Liver (tissue), 8 donors: ENCODE measurements at regions not wholly inside any gene's neighbourhood (a gene's known extent, or its start where the extent isn't known, plus 50 kb on each side); places are given as distances from the start of the nearest gene placed in this dataset.

Experiments used
- DNase-seq: peaks from one replicate; pipeline ENCODE4 v3.0.0-alpha.2; 2017; ENCODE audit warnings: low spot score
- H3K27ac ChIP-seq, 2 donors: one replicate each; pipeline ENCODE4 v1.7.0; 2013; ENCODE audit warnings: inconsistent platforms in 2 of 2, low read length in 2 of 2, control low read depth in 1 of 2, low read depth in 1 of 2, mild to moderate bottlenecking in 1 of 2
- H3K27me3 ChIP-seq, 4 donors: one replicate each; pipeline versions ENCODE4 v1.6.1 to v1.7.0; 2013; ENCODE audit warnings: low read length in 3 of 4, inconsistent platforms in 1 of 4, mild to moderate bottlenecking in 1 of 4, moderate library complexity in 1 of 4; ENCODE audit not compliant: control insufficient read depth in 4 of 4, insufficient read depth in 4 of 4
- H3K36me3 ChIP-seq, 4 donors: one replicate each; pipeline versions ENCODE4 v1.6.1 to v1.7.0; 2013; ENCODE audit warnings: low read length in 3 of 4, mild to moderate bottlenecking in 3 of 4, low read depth in 1 of 4, moderate library complexity in 1 of 4; ENCODE audit not compliant: control insufficient read depth in 4 of 4, insufficient read depth in 3 of 4
- H3K4me1 ChIP-seq, 4 donors: one replicate each; pipeline versions ENCODE4 v1.6.1 to v1.7.0; 2013; ENCODE audit warnings: low read length in 3 of 4, mild to moderate bottlenecking in 3 of 4, moderate library complexity in 1 of 4; ENCODE audit not compliant: control insufficient read depth in 4 of 4, insufficient read depth in 4 of 4
- H3K4me3 ChIP-seq, 3 donors: one replicate each; pipeline versions ENCODE4 v1.6.1 to v1.7.0; 2013; ENCODE audit warnings: low read length in 3 of 3, control low read depth in 1 of 3, low read depth in 1 of 3, mild to moderate bottlenecking in 1 of 3
- H3K9ac ChIP-seq, 2 donors: one replicate each; pipeline ENCODE4 v1.7.0; 2013; ENCODE audit warnings: low read length in 2 of 2, mild to moderate bottlenecking in 2 of 2, moderate library complexity in 2 of 2, control low read depth in 1 of 2, low read depth in 1 of 2
- H3K9me3 ChIP-seq, 4 donors: one replicate each; pipeline versions ENCODE4 v1.6.1 to v1.7.0; 2013; ENCODE audit warnings: low read length in 3 of 4; ENCODE audit not compliant: control insufficient read depth in 4 of 4
- FOXA1 ChIP-seq: IDR thresholded peaks from 2 replicates; pipeline ENCODE4 v1.6.1; 2016; ENCODE audit warnings: antibody characterized with exemption
- FOXA2 ChIP-seq: IDR thresholded peaks from 2 replicates; pipeline ENCODE4 v1.6.1; 2016; ENCODE audit warnings: antibody characterized with exemption
- GABPA ChIP-seq, 2 donors: IDR thresholded peaks in 1 of 2; conservative IDR thresholded peaks in 1 of 2; 2 replicates each; pipeline ENCODE4 v1.6.1; 2016; ENCODE audit warnings: antibody characterized with exemption in 2 of 2, mild to moderate bottlenecking in 1 of 2, moderate library complexity in 1 of 2
- HNF4A ChIP-seq, 2 donors: conservative IDR thresholded peaks; 2 replicates each; pipeline ENCODE4 v1.6.1; 2016; ENCODE audit warnings: antibody characterized with exemption in 2 of 2, mild to moderate bottlenecking in 2 of 2
- HNF4G ChIP-seq: IDR thresholded peaks from 2 replicates; pipeline ENCODE4 v1.6.1; 2016; ENCODE audit warnings: antibody characterized with exemption
- NR2F2 ChIP-seq: IDR thresholded peaks from 2 replicates; pipeline ENCODE4 v1.6.1; 2016; ENCODE audit warnings: antibody characterized with exemption
- RXRA ChIP-seq, 2 donors: IDR thresholded peaks; 2 replicates each; pipeline ENCODE4 v1.6.1; 2017 to 2018; ENCODE audit warnings: antibody characterized with exemption in 2 of 2, mild to moderate bottlenecking in 1 of 2
- SP1 ChIP-seq: IDR thresholded peaks from 2 replicates; pipeline ENCODE4 v1.6.1; 2018; ENCODE audit warnings: antibody characterized with exemption, mild to moderate bottlenecking
- TAF1 ChIP-seq: conservative IDR thresholded peaks from 2 replicates; pipeline ENCODE4 v1.6.1; 2016; ENCODE audit warnings: antibody characterized with exemption, mild to moderate bottlenecking
- YY1 ChIP-seq: IDR thresholded peaks from 2 replicates; pipeline ENCODE4 v1.6.1; 2016; ENCODE audit warnings: antibody characterized with exemption, mild to moderate bottlenecking
- WGBS: extraction: QIAGEN DNeasy Blood & Tissue Kit; methylation state at CpG from one replicate; pipeline ENCODE4 v1.1.7; 2013; 5-methylcytosine and 5-hydroxymethylcytosine counted together
- TF ChIP-seq, protein P1 (sequence below): fragments of 150-350 bp; IDR thresholded peaks from 2 replicates; pipeline ENCODE4 v1.5.1; 2017; ENCODE audit warnings: improper control_type of control experiment, low read depth, low read length; ENCODE audit not compliant: missing input control
- TF ChIP-seq, protein P2 (sequence below): IDR thresholded peaks from 2 replicates; pipeline ENCODE4 v1.6.1; 2016; ENCODE audit warnings: antibody characterized with exemption
- TF ChIP-seq, protein P3 (sequence below): IDR thresholded peaks from 2 replicates; pipeline ENCODE4 v1.6.1; 2016; ENCODE audit warnings: antibody characterized with exemption, mild to moderate bottlenecking
- donor health status: healthy.
- donor health status: healthy.
- donor health status: healthy.
- donor health status: healthy.
- donor health status: healthy.

DNA sequence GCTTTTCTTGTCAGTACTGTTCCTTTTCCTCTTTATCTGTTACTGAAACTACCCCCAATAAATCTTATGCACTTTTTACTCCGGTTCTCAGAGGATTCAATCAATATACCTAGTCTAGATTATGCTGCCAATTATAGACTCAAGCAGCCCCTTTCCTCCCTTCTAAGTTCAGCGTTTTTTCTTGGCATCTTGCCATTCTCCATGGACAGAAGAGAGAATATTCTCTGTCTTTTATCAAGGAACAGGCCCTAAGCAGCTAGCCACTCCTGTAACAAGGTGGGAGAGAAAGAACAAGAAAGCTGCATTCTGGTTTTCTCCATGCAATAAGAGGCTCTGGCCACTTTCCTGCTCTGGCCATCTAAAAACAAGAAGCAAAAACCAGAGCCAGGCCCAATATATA, 263.0 kb upstream of the ALG10 start (continued):
- no peak for TF ChIP-seq FOXA1
- no peak for TF ChIP-seq TAF1
- TF ChIP-seq, protein P1, sequence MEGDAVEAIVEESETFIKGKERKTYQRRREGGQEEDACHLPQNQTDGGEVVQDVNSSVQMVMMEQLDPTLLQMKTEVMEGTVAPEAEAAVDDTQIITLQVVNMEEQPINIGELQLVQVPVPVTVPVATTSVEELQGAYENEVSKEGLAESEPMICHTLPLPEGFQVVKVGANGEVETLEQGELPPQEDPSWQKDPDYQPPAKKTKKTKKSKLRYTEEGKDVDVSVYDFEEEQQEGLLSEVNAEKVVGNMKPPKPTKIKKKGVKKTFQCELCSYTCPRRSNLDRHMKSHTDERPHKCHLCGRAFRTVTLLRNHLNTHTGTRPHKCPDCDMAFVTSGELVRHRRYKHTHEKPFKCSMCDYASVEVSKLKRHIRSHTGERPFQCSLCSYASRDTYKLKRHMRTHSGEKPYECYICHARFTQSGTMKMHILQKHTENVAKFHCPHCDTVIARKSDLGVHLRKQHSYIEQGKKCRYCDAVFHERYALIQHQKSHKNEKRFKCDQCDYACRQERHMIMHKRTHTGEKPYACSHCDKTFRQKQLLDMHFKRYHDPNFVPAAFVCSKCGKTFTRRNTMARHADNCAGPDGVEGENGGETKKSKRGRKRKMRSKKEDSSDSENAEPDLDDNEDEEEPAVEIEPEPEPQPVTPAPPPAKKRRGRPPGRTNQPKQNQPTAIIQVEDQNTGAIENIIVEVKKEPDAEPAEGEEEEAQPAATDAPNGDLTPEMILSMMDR, result no peak
- no peak for TF ChIP-seq YY1

DNA sequence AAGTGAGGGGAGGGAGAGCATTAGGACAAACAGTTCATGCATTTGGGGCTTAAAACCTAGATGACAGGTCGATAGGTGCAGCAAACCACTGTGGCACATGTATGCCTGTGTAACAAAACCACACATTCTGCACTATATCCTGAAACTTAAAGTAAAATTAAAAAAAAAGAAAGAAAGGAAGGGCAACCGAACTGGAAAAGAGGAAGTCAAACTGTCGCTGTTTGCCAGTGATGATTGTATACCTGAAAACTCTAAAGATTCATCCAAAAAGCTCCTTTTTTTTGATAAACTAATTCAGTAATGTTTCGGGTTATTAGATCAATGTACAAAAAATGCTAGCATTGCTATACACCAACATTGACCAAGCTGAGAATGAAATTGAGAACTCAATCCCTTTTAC, 259.0 kb upstream of the ALG10 start:
- no peak for DNase-seq
- WGBS, result 60% methylated on average over 4 of the region's 4 CpGs
- Histone ChIP-seq H3K27ac (no peak overlapping the region), H3K4me1 (no peaks in the 10 kb centered on the region), H3K9ac (no peak overlapping the region), H3K4me3 (no peak overlapping the region), H3K36me3 (no peaks in the 10 kb centered on the region), H3K27me3 (no peaks in the 10 kb centered on the region), H3K9me3 (peaks cover 0 to 3% (median 0%) of the 10 kb centered on the region in 4 donors)
- TF ChIP-seq FOXA1 (no peak), HNF4A (conservative IDR thresholded peaks at IDR 0.05) (no peak), GABPA (IDR thresholded peaks at IDR 0.05 in 1 of 2, conservative IDR thresholded peaks at IDR 0.05 in 1 of 2) (no peak), NR2F2 (no peak), FOXA2 (no peak), YY1 (no peak), HNF4G (no peak), RXRA (IDR thresholded peaks at IDR 0.05) (no peak), TAF1 (no peak), SP1 (no peak)
- TF ChIP-seq, protein P2, sequence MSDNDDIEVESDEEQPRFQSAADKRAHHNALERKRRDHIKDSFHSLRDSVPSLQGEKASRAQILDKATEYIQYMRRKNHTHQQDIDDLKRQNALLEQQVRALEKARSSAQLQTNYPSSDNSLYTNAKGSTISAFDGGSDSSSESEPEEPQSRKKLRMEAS, result no peak
- TF ChIP-seq, protein P3, sequence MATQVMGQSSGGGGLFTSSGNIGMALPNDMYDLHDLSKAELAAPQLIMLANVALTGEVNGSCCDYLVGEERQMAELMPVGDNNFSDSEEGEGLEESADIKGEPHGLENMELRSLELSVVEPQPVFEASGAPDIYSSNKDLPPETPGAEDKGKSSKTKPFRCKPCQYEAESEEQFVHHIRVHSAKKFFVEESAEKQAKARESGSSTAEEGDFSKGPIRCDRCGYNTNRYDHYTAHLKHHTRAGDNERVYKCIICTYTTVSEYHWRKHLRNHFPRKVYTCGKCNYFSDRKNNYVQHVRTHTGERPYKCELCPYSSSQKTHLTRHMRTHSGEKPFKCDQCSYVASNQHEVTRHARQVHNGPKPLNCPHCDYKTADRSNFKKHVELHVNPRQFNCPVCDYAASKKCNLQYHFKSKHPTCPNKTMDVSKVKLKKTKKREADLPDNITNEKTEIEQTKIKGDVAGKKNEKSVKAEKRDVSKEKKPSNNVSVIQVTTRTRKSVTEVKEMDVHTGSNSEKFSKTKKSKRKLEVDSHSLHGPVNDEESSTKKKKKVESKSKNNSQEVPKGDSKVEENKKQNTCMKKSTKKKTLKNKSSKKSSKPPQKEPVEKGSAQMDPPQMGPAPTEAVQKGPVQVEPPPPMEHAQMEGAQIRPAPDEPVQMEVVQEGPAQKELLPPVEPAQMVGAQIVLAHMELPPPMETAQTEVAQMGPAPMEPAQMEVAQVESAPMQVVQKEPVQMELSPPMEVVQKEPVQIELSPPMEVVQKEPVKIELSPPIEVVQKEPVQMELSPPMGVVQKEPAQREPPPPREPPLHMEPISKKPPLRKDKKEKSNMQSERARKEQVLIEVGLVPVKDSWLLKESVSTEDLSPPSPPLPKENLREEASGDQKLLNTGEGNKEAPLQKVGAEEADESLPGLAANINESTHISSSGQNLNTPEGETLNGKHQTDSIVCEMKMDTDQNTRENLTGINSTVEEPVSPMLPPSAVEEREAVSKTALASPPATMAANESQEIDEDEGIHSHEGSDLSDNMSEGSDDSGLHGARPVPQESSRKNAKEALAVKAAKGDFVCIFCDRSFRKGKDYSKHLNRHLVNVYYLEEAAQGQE, result no peak
- TF ChIP-seq, protein P1, result no peak

DNA sequence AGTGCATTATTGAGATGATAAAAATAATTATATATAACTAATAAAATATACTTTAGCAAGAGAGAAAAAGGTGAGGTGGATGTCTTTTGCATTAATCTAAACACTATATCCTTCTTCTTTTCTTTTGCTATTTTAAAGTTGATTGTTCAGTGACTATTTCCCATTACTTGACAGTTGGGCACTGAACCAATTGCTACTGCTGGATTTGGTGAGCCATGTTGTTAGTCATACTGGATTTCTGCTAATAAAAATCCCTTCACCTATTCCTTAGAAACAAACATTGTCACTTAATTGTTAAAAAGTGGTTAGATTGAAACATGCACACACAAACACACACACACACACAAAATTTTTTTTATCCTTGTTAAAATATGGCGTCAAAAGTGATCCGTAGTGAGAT, 251.6 kb upstream of the ALG10 start:
- 75% methylated on average over 2 of the region's 2 CpGs for WGBS
- no peaks in the 10 kb centered on the region for H3K36me3 ChIP-seq
- TF ChIP-seq YY1 (no peak), FOXA1 (no peak), RXRA (IDR thresholded peaks at IDR 0.05) (no peak)
- TF ChIP-seq, protein P1, result no peak
- no peaks in the 10 kb centered on the region for H3K27me3 ChIP-seq
- no peak overlapping the region for H3K4me3 ChIP-seq
- no peaks in the 10 kb centered on the region for H3K4me1 ChIP-seq
- DNase-seq, result no peak
- H3K9me3 ChIP-seq, result peaks cover 0 to 3% (median 0%) of the 10 kb centered on the region in 4 donors
- H3K9ac ChIP-seq, result no peak overlapping the region
- H3K27ac ChIP-seq, result no peak overlapping the region
